CD4-positive, alpha-beta T cell treated with Interleukin-4 for 1 hour (primary cell): ENCODE measurements at regions not wholly inside any gene's neighbourhood (a gene's known extent, or its start where the extent isn't known, plus 50 kb on each side); places are given as distances from the start of the nearest gene placed in this dataset.

ENCODE experiments used
- DNase-seq, 2 donors: peaks; one replicate each; pipeline ENCODE4 v3.0.0-alpha.2; 2020 to 2022

- DNase-seq = no peak
Observed at GRCh38 chr5:8943301-8943700, 602.6 kb downstream of the SEMA5A start.

GRCh38 chr5:8944005-8944404, 601.9 kb downstream of the SEMA5A start:
- no peak for DNase-seq

- no peak for DNase-seq
Observed at GRCh38 chr5:8945972-8946371, 599.9 kb downstream of the SEMA5A start.

- no peak for DNase-seq
Observed at GRCh38 chr5:8949908-8950307, 596.0 kb downstream of the SEMA5A start.

- no peak for DNase-seq
Observed at GRCh38 chr5:8952147-8952546, 593.7 kb downstream of the SEMA5A start.

GRCh38 chr5:8953016-8953415, 592.9 kb downstream of the SEMA5A start:
- no peak for DNase-seq

GRCh38 chr5:8953911-8954438, 591.9 kb downstream of the SEMA5A start:
- DNase-seq = no peak

- DNase-seq = no peak
Observed at GRCh38 chr5:8954801-8955200, 591.1 kb downstream of the SEMA5A start.

GRCh38 chr5:8956659-8957058, 589.2 kb downstream of the SEMA5A start:
- DNase-seq = no peak

- DNase-seq = no peak
Observed at GRCh38 chr5:8958602-8959001, 587.3 kb downstream of the SEMA5A start.

- no peak for DNase-seq
Observed at GRCh38 chr5:8961219-8961618, 584.7 kb downstream of the SEMA5A start.

- no peak for DNase-seq
Observed at GRCh38 chr5:8961956-8962355, 583.9 kb downstream of the SEMA5A start.

GRCh38 chr5:8981016-8981415, 564.9 kb downstream of the SEMA5A start:
- no peak for DNase-seq

- no peak for DNase-seq
Observed at GRCh38 chr5:8981496-8981895, 564.4 kb downstream of the SEMA5A start.

- no peak for DNase-seq
Observed at GRCh38 chr5:8984386-8984785, 561.5 kb downstream of the SEMA5A start.
